K562 (cell line): ENCODE measurements at regions not wholly inside any gene's neighbourhood (a gene's known extent, or its start where the extent isn't known, plus 50 kb on each side); places are given as distances from the start of the nearest gene placed in this dataset.

Experiments
- ATAC-seq: fragments of 200-7000 bp; cut with Tn5 transposase; 3 replicates; pipeline ENCODE4 v1.9.1; 2020; ENCODE audit warnings: moderate library complexity
- BruUV-seq: library from RNA; stranded (reverse); fragments of 400-500 nt; replicated peaks from 2 replicates; lab custom pipeline; 2021; lab: Mats Ljungman, UMichigan
- CTCF ChIA-PET: fragments of 300-600 bp; formaldehyde crosslinking; extraction: SDS; loops from one replicate; lab custom pipeline; 2021; ENCODE audit warnings: low intra/inter-chr PET ratio; lab: Yijun Ruan, JAX
- POLR2A ChIA-PET: fragments of 300-600, 350-650 bp; sonication (Branson Sonifier 250); formaldehyde crosslinking; extraction: SDS; loops from one replicate; lab custom pipeline; 2021; ENCODE audit warnings: antibody characterized with exemption, inconsistent platforms; lab: Yijun Ruan, JAX
- DNase-seq, 4 experiments: peaks; one replicate each; pipeline versions ENCODE4 v3.0.0 to v3.0.0-alpha.2; 2011 to 2018; ENCODE audit warnings: low spot score in 3 of 4, mixed read lengths in 3 of 4; ENCODE audit errors: extremely low read depth in 1 of 4
- FAIRE-seq: peaks from 2 replicates; lab custom pipeline; 2011; peaks lifted over from hg19 to GRCh38; lab: Jason Lieb, UNC
- H2AFZ ChIP-seq: 2 replicates; pipeline ENCODE4 v1.6.0; 2011; ENCODE audit warnings: low read depth, low read length, control low read depth, inconsistent platforms
- H3K27ac ChIP-seq: fragments of 200-600 bp; 3 replicates; pipeline ENCODE4 v1.8.0; 2011; ENCODE audit warnings: low read depth, mild to moderate bottlenecking, control low read depth, inconsistent platforms, low read length, moderate library complexity, mixed read lengths; ENCODE audit errors: extremely low read depth
- H3K27me3 ChIP-seq, 2 experiments: fragments of 300-600 bp in 1 of 2; 2 replicates in 1 of 2; 3 replicates in 1 of 2; pipeline versions ENCODE4 v1.6.0 to v1.8.0; 2011; ENCODE audit warnings: inconsistent platforms in 2 of 2, low read length in 2 of 2, mild to moderate bottlenecking in 1 of 2, mixed read lengths in 1 of 2, moderate library complexity in 1 of 2; ENCODE audit not compliant: control insufficient read depth in 2 of 2, insufficient read depth in 2 of 2
- H3K36me3 ChIP-seq: fragments of 300-600 bp; 3 replicates; pipeline ENCODE4 v1.8.0; 2011; ENCODE audit warnings: mild to moderate bottlenecking, low read length, inconsistent platforms; ENCODE audit not compliant: control insufficient read depth, insufficient read depth
- H3K4me1 ChIP-seq, 2 experiments: fragments of 200-600 bp in 1 of 2; replicated peaks in 1 of 2; 2 replicates in 1 of 2; 3 replicates in 1 of 2; pipeline versions ENCODE4 v1.5.1 to v1.8.0; 2011; ENCODE audit warnings: inconsistent platforms in 2 of 2, low read length in 2 of 2, mild to moderate bottlenecking in 1 of 2, mixed read lengths in 1 of 2, moderate library complexity in 1 of 2; ENCODE audit not compliant: control insufficient read depth in 2 of 2, insufficient read depth in 2 of 2
- H3K4me2 ChIP-seq: 2 replicates; pipeline ENCODE4 v1.6.1; 2011; ENCODE audit warnings: low read length, control low read depth, inconsistent platforms, mixed read lengths; ENCODE audit not compliant: insufficient read depth
- H3K4me3 ChIP-seq: fragments of 200-600 bp; sonication (generic), shearing (Covaris generic); 2 replicates; pipeline ENCODE4 v1.5.1; 2016; ENCODE audit warnings: control low read depth, inconsistent platforms
- H3K79me2 ChIP-seq: fragments of 200-600 bp; 3 replicates; pipeline ENCODE4 v1.8.0; 2011; ENCODE audit warnings: low read length, inconsistent platforms; ENCODE audit not compliant: control insufficient read depth, insufficient read depth
- H3K9ac ChIP-seq, 2 experiments: 2 replicates each; pipeline versions ENCODE4 v1.6.0 to v1.6.1; 2011; ENCODE audit warnings: low read depth in 2 of 2, low read length in 2 of 2, control low read depth in 1 of 2, inconsistent platforms in 1 of 2, mild to moderate bottlenecking in 1 of 2, mixed read lengths in 1 of 2; ENCODE audit not compliant: insufficient read depth in 1 of 2
- H3K9me1 ChIP-seq: one replicate; pipeline ENCODE4 v1.6.0; 2011; ENCODE audit warnings: inconsistent platforms, mild to moderate bottlenecking, low read length, moderate library complexity; ENCODE audit not compliant: control insufficient read depth, insufficient read depth
- H3K9me3 ChIP-seq: replicated peaks from 2 replicates; pipeline ENCODE4 v1.5.1; 2011; ENCODE audit warnings: low read depth, low read length, inconsistent platforms; ENCODE audit not compliant: control insufficient read depth, insufficient read depth
- H4K20me1 ChIP-seq: replicated peaks from 2 replicates; pipeline ENCODE4 v1.6.1; 2011; ENCODE audit warnings: low read length, inconsistent platforms, mixed read lengths; ENCODE audit not compliant: control insufficient read depth, insufficient read depth
- BCLAF1 ChIP-seq, 2 experiments: fragments of 450-650 bp in 1 of 2; IDR thresholded peaks; 2 replicates each; pipeline ENCODE4 v1.6.1; 2011 to 2017; ENCODE audit warnings: low read depth in 2 of 2, antibody characterized with exemption in 1 of 2, borderline replicate concordance in 1 of 2, low read length in 1 of 2, mild to moderate bottlenecking in 1 of 2, mixed read lengths in 1 of 2; ENCODE audit not compliant: control insufficient read depth in 1 of 2
- ETV5 ChIP-seq: sonication (generic); formaldehyde crosslinking; IDR thresholded peaks from 2 replicates; pipeline ENCODE4 v1.4.0; 2020; ENCODE audit warnings: low read depth, mild to moderate bottlenecking, missing genetic modification reagents
- MLX ChIP-seq, 2 experiments: fragments of 450-650 bp in 1 of 2; sonication (generic) in 1 of 2; formaldehyde crosslinking; conservative IDR thresholded peaks; 2 replicates each; pipeline versions ENCODE4 v1.4.0 to v1.8.1; 2020 to 2022; ENCODE audit warnings: mild to moderate bottlenecking in 1 of 2, missing genetic modification reagents in 1 of 2
- PHF20 ChIP-seq: fragments of 450-650 bp; IDR thresholded peaks from 2 replicates; pipeline ENCODE4 v1.6.1; 2018; ENCODE audit not compliant: partially characterized antibody
- RUNX1 ChIP-seq: sonication (generic); IDR thresholded peaks from 2 replicates; pipeline ENCODE4 v1.6.1; 2016; ENCODE audit warnings: antibody characterized with exemption, low read depth
- TRIM25 ChIP-seq: fragments of 450-650 bp; IDR thresholded peaks from 2 replicates; pipeline ENCODE4 v1.7.0; 2016; ENCODE audit warnings: borderline replicate concordance
- ZBTB1 ChIP-seq: sonication (generic); formaldehyde crosslinking; IDR thresholded peaks from 2 replicates; pipeline ENCODE4 v1.8.1; 2023; ENCODE audit warnings: missing genetic modification reagents, low read depth, mild to moderate bottlenecking, borderline replicate concordance
- ZBTB49 ChIP-seq: sonication (generic); formaldehyde crosslinking; IDR thresholded peaks from 2 replicates; pipeline ENCODE4 v1.8.0; 2022; ENCODE audit warnings: missing genetic modification reagents, mild to moderate bottlenecking, borderline replicate concordance
- ZNF232 ChIP-seq: sonication (generic); formaldehyde crosslinking; IDR thresholded peaks from 2 replicates; pipeline ENCODE4 v1.8.0; 2022; ENCODE audit warnings: mild to moderate bottlenecking, missing genetic modification reagents
- ZNF518B ChIP-seq: fragments of 250-450 bp; sonication (Bioruptor Pico); IDR thresholded peaks from 2 replicates; pipeline ENCODE4 v1.5.0; 2021; ENCODE audit warnings: mild to moderate bottlenecking, moderate library complexity
- WGBS: fragments of 100-300 bp; shearing (Covaris generic); methylation state at CpG from one replicate; pipeline ENCODE4 v1.1.6; 2016; ENCODE audit warnings: low coverage, mixed read lengths; ENCODE audit not compliant: insufficient coverage; ENCODE audit errors: missing lambda C conversion rate; 5-methylcytosine and 5-hydroxymethylcytosine counted together
- in situ Hi-C: fragments of 300-500 bp; cut with MboI; formaldehyde crosslinking; loops from 4 replicates; pipeline ENCODE4 v1.15.0; 2018; ENCODE audit warnings: inconsistent platforms, mixed read lengths
- intact Hi-C: fragments of 100-400 bp; cut with micrococcal nuclease; formaldehyde crosslinking; loops from 2 replicates; pipeline ENCODE4 v1.14.2; 2022

- Histone ChIP-seq H3K4me3 (no peak overlapping the region), H3K9ac (no peak overlapping the region), H3K27me3 (no peaks in the 10 kb centered on the region), H3K9me3 (no peaks in the 10 kb centered on the region), H3K27ac (no peak overlapping the region), H3K4me1 (no peaks in the 10 kb centered on the region), H4K20me1 (no peaks in the 10 kb centered on the region), H2AFZ (no peak overlapping the region), H3K36me3 (no peaks in the 10 kb centered on the region), H3K4me2 (no peak overlapping the region), H3K9me1 (no peaks in the 10 kb centered on the region), H3K79me2 (no peaks in the 10 kb centered on the region)
- BruUV-seq = no TSS peak
- ATAC-seq (no peak), FAIRE-seq (no peak), DNase-seq (no peak)
- in situ Hi-C loops = loop anchor here (25.0 kb wide), 1 partner anchor 1101 kb away; no protein-coding TSS in a partner anchor
- WGBS = 8% methylated on average over 1 of the region's 1 CpG
- intact Hi-C loops = no loop called here
- CTCF ChIA-PET = no interaction called here
- POLR2A ChIA-PET = no interaction called here
- no peak for TF ChIP-seq TRIM25
- no peak for TF ChIP-seq MLX (CRISPR knock-in tag; conservative IDR thresholded peaks at IDR 0.05)
- TF ChIP-seq RUNX1 = no peak
- no peak for TF ChIP-seq BCLAF1 (IDR thresholded peaks at IDR 0.05; ENCODE audit: borderline replicate concordance in 1 of 2, control insufficient read depth in 1 of 2, low read depth in 2 of 2, low read length in 1 of 2)
- no peak for TF ChIP-seq ZBTB1 (CRISPR knock-in tag)
- no peak for TF ChIP-seq ZBTB49 (CRISPR knock-in tag)
- no peak for TF ChIP-seq ZNF518B (CRISPR knock-in tag)
- TF ChIP-seq PHF20 = no peak
- TF ChIP-seq ETV5 (CRISPR knock-in tag) = no peak
- no peak for TF ChIP-seq ZNF232 (CRISPR knock-in tag)
These were observed 798.9 kb downstream of the SLC6A15 start for GRCh38 chr12:84113666-84114065.
